AG09309 (cell line): ENCODE measurements at regions not wholly inside any gene's neighbourhood (a gene's known extent, or its start where the extent isn't known, plus 50 kb on each side); places are given as distances from the start of the nearest gene placed in this dataset.
"Not testable (repeated sequence)": the region's sequence is repeated elsewhere in the genome, so short reads cannot be mapped to it uniquely, and the experiment has no call there.

ENCODE experiments used
- DNase-seq: peaks from one replicate; pipeline ENCODE4 v3.0.0-alpha.2; 2010; ENCODE audit warnings: low read depth
- H3K4me3 ChIP-seq: 2 replicates; pipeline ENCODE4 v1.5.1; 2011; ENCODE audit warnings: mild to moderate bottlenecking, low read depth, low read length, moderate library complexity; ENCODE audit not compliant: control insufficient read depth
- TF ChIP-seq, protein P1 (sequence below): IDR thresholded peaks from 2 replicates; pipeline ENCODE4 v1.5.1; 2011; ENCODE audit warnings: mild to moderate bottlenecking, low read depth, low read length, inconsistent platforms; ENCODE audit not compliant: insufficient read depth, control insufficient read depth; ENCODE audit errors: missing control alignments

DNA sequence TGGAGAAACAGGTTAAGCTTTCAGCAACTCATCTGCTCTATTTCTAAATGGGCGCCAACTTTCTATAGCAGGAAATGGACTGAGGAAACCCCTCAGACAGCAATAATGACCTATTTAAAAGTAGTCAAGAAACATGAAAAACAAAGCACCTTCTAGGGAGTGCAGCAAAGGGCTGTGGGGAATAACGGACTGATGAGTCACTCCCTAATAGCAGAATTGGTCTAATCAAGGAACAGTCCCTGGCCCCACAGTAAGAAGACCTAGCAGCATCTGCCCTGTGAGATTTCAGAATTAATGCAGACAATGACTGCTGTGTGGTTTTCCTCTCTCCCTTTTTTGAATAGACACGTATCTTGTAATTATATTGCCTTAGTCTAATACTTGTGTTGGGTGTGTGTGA, 602.9 kb downstream of the IPMK start:
- TF ChIP-seq, protein P1, sequence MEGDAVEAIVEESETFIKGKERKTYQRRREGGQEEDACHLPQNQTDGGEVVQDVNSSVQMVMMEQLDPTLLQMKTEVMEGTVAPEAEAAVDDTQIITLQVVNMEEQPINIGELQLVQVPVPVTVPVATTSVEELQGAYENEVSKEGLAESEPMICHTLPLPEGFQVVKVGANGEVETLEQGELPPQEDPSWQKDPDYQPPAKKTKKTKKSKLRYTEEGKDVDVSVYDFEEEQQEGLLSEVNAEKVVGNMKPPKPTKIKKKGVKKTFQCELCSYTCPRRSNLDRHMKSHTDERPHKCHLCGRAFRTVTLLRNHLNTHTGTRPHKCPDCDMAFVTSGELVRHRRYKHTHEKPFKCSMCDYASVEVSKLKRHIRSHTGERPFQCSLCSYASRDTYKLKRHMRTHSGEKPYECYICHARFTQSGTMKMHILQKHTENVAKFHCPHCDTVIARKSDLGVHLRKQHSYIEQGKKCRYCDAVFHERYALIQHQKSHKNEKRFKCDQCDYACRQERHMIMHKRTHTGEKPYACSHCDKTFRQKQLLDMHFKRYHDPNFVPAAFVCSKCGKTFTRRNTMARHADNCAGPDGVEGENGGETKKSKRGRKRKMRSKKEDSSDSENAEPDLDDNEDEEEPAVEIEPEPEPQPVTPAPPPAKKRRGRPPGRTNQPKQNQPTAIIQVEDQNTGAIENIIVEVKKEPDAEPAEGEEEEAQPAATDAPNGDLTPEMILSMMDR, result no peak
- no peak overlapping the region for H3K4me3 ChIP-seq
- no peak for DNase-seq

DNA sequence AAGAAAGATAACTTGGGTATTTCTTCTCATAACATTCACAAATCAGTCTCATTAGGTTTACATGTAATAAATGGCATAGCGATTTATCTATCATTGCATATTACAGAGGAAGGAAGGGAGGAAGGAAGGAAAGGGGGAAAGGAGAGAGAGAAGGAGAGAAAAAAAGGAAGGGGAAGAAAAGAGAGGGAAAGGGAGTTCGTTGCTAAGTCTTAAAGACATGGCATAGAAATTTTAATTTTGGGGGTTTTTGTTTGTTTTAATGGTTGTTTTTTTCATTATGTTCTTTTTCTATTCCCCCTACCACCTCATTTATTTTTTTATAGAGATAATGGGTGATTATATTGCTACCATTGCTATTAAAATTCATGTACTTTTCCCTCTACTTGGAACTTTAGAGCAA, 604.3 kb downstream of the IPMK start:
- H3K4me3 ChIP-seq, result no peak overlapping the region
- DNase-seq, result no peak
- TF ChIP-seq, protein P1, result no peak

DNA sequence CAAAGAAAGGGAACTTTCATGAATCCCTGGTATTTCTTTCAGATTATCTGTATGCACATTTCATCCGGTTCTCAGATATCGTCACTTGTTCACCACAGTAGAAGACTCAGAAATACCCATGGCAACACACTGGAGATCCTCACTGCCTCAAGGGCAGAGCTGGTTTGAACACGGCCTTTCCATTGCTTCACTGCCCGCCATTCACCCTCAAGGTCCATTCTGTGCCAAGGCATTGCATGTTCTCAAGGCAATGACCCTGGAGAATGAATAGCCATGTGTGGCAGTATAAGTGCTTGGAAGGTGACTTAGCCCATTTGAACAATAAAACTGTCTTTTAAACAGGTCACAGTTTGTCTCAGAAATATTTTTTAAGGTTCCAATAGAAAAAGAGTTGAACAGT, 606.5 kb downstream of the IPMK start:
- TF ChIP-seq, protein P1, result no peak
- no peak for DNase-seq
- no peak overlapping the region for H3K4me3 ChIP-seq

DNA sequence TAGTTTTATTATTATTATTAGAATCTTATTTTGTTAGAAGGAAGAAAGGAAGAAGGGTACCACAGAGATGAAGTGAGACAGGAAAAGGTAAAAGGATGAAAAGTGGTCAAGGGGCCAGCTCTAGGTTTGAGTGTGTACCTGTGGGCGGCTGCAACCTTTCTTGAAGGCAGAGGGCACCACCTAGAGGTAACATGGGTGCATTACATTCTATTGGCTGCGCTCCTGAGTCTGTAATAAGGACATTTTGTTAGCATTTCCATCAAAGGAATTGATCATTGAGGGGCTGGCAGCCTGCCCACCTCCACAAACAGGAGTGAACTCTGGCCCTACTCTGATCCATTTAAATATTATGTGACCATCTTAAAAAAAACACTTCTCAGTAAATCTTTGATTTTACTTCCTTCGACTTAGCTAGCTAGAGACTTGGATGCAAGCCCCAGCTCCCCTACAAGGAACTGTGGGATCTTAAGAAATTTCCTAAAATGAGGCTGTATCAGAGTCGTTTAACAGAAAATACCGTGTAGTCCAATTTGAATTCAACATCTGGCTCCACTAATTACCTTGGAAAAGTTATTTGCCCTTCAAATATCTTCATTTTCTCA, 610.4 kb downstream of the IPMK start:
- DNase-seq, result peak; percentile 8
- no peak overlapping the region for H3K4me3 ChIP-seq
- TF ChIP-seq, protein P1, result peak; percentile 82

DNA sequence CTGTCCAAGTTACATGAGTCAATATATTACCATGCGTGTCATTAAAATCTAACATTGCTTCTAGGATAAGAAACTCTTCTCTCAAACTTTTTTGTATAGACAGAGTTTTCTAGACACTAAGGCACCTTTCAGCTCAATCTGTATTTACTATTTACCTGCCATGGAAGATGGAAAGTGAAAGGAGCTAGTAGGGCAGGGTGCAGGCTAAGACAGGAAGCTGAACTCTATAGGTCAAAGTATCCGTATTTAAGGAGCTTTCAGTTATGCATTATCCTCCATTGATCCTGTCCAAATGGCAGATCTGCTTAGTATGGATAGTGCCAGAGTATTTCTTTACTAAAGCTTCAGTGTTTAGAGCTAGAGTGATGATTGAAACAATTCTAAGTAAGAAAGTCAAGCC, 612.8 kb downstream of the IPMK start:
- H3K4me3 ChIP-seq, result no peak overlapping the region
- DNase-seq, result no peak
- TF ChIP-seq, protein P1, result no peak

DNA sequence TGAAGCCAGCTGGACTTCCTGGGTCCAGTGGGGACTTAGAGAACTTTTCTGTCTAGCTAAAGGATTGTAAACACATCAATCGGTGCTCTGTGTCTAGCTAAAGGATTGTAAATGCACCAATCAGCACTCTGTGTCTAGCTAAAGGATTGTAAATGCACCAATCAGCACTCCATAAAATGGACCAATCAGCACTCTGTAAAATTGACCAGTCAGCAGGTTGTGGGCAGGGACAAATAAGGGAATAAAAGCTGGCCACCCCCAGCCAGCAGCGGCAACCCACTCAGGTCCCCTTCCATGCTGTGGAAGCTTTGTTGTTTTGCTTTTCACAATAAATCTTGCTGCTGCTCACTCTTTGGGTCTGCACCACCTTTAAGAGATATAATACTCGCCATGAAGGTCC, 622.6 kb downstream of the IPMK start:
- H3K4me3 ChIP-seq, DNase-seq: not testable (repeated sequence)

DNA sequence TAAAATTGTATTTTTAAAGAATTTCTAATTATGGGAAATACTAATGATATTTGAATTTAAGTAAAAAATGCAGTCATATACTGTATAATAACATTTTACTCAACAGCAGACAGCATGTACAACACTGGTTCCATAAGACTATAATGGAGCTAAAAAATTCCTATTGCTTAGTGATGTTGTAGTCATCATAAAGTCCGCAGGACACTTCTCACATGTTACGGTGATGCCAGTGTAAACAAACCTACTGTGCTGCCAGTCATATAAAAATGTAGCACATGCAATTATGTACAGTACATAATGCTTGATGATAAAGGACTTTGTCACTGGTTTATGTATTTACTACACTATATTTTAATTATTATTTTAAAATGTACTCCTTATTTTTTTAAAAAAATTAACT, 629.3 kb downstream of the IPMK start:
- no peak for DNase-seq
- TF ChIP-seq, protein P1, result no peak
- no peak overlapping the region for H3K4me3 ChIP-seq
